Muscle layer of colon (tissue), 2 donors: ENCODE measurements at regions not wholly inside any gene's neighbourhood (a gene's known extent, or its start where the extent isn't known, plus 50 kb on each side); places are given as distances from the start of the nearest gene placed in this dataset.
"Not testable (repeated sequence)": the region's sequence is repeated elsewhere in the genome, so short reads cannot be mapped to it uniquely, and the experiment has no call there.

ENCODE experiments used
- H3K27ac ChIP-seq: one replicate; pipeline ENCODE4 v1.7.0; 2013; ENCODE audit warnings: low read depth, mild to moderate bottlenecking, low read length, moderate library complexity
- H3K27me3 ChIP-seq, 2 donors: one replicate each; pipeline ENCODE4 v1.7.0; 2013; ENCODE audit warnings: low read length in 2 of 2, mild to moderate bottlenecking in 2 of 2; ENCODE audit not compliant: insufficient read depth in 2 of 2, control insufficient read depth in 1 of 2
- H3K36me3 ChIP-seq: one replicate; pipeline ENCODE4 v1.7.0; 2013; ENCODE audit warnings: mild to moderate bottlenecking, low read length; ENCODE audit not compliant: insufficient read depth
- H3K4me1 ChIP-seq: one replicate; pipeline ENCODE4 v1.7.0; 2013; ENCODE audit warnings: mild to moderate bottlenecking, low read length; ENCODE audit not compliant: insufficient read depth
- H3K4me3 ChIP-seq, 2 donors: one replicate each; pipeline ENCODE4 v1.7.0; 2013; ENCODE audit warnings: low read length in 2 of 2, low read depth in 1 of 2, mild to moderate bottlenecking in 1 of 2, moderate library complexity in 1 of 2
- H3K9ac ChIP-seq: one replicate; pipeline ENCODE4 v1.7.0; 2013; ENCODE audit warnings: low read length
- H3K9me3 ChIP-seq: one replicate; pipeline ENCODE4 v1.7.0; 2013; ENCODE audit warnings: mild to moderate bottlenecking, low read length
- donor health status: abdominal sarcoma.
- donor health status: Adenocarcinoma of cecum.

GRCh38 chr13:31587698-31588266 lies 151.5 kb upstream of the RXFP2 start:
- Histone ChIP-seq H3K4me3 (no peak overlapping the region), H3K4me1 (no peaks in the 10 kb centered on the region), H3K27me3 (no peaks in the 10 kb centered on the region), H3K27ac (no peak overlapping the region), H3K9me3 (no peaks in the 10 kb centered on the region), H3K9ac (no peak overlapping the region), H3K36me3 (no peaks in the 10 kb centered on the region)

GRCh38 chr13:31588316-31588715 lies 151.0 kb upstream of the RXFP2 start:
- Histone ChIP-seq H3K4me3 (no peak overlapping the region), H3K9me3 (no peaks in the 10 kb centered on the region), H3K9ac (no peak overlapping the region), H3K36me3 (no peaks in the 10 kb centered on the region), H3K27ac (no peak overlapping the region), H3K27me3 (no peaks in the 10 kb centered on the region), H3K4me1 (no peaks in the 10 kb centered on the region)

GRCh38 chr13:31588893-31589292 lies 150.4 kb upstream of the RXFP2 start:
- Histone ChIP-seq H3K9me3 (no peaks in the 10 kb centered on the region), H3K4me3 (no peak overlapping the region), H3K9ac (no peak overlapping the region), H3K4me1 (no peaks in the 10 kb centered on the region), H3K36me3 (no peaks in the 10 kb centered on the region), H3K27ac (no peak overlapping the region), H3K27me3 (no peaks in the 10 kb centered on the region)

GRCh38 chr13:31591642-31592233 lies 147.6 kb upstream of the RXFP2 start:
- Histone ChIP-seq H3K36me3 (no peaks in the 10 kb centered on the region), H3K4me1 (no peaks in the 10 kb centered on the region), H3K27ac (no peak overlapping the region), H3K9me3 (no peaks in the 10 kb centered on the region), H3K4me3 (no peak overlapping the region), H3K9ac (no peak overlapping the region), H3K27me3 (no peaks in the 10 kb centered on the region)

- H3K4me3 ChIP-seq: no peak overlapping the region
- H3K27ac ChIP-seq: no peak overlapping the region
- H3K9ac ChIP-seq: no peak overlapping the region
- H3K4me1 ChIP-seq: no peaks in the 10 kb centered on the region
- H3K36me3 ChIP-seq: no peaks in the 10 kb centered on the region
- H3K9me3 ChIP-seq: no peaks in the 10 kb centered on the region
- no peaks in the 10 kb centered on the region for H3K27me3 ChIP-seq
Observed at GRCh38 chr13:31594056-31594455, 145.3 kb upstream of the RXFP2 start.

- H3K4me1 ChIP-seq: no peaks in the 10 kb centered on the region
- no peaks in the 10 kb centered on the region for H3K27me3 ChIP-seq
- no peaks in the 10 kb centered on the region for H3K9me3 ChIP-seq
- no peak overlapping the region for H3K27ac ChIP-seq
- H3K9ac ChIP-seq: no peak overlapping the region
- H3K36me3 ChIP-seq: no peaks in the 10 kb centered on the region
- H3K4me3 ChIP-seq: no peak overlapping the region
Observed at GRCh38 chr13:31595563-31595962, 143.8 kb upstream of the RXFP2 start.

GRCh38 chr13:31598990-31599389 lies 140.3 kb upstream of the RXFP2 start:
- Histone ChIP-seq H3K9me3 (no peaks in the 10 kb centered on the region), H3K27me3 (no peaks in the 10 kb centered on the region), H3K4me1 (no peaks in the 10 kb centered on the region), H3K9ac (no peak overlapping the region), H3K4me3 (no peak overlapping the region), H3K36me3 (no peaks in the 10 kb centered on the region), H3K27ac (no peak overlapping the region)

- Histone ChIP-seq H3K27me3 (no peaks in the 10 kb centered on the region), H3K4me1 (no peaks in the 10 kb centered on the region), H3K36me3 (no peaks in the 10 kb centered on the region)
Observed at GRCh38 chr13:31605076-31605860, 134.1 kb upstream of the RXFP2 start.

GRCh38 chr13:31607531-31607930 lies 131.8 kb upstream of the RXFP2 start:
- H3K36me3 ChIP-seq, H3K4me1 ChIP-seq, H3K9ac ChIP-seq, H3K27me3 ChIP-seq, H3K4me3 ChIP-seq, H3K27ac ChIP-seq, H3K9me3 ChIP-seq: not testable (repeated sequence)

More at GRCh38 chr13:31605076-31605860, 134.1 kb upstream of the RXFP2 start:
- no peak overlapping the region for H3K27ac ChIP-seq
- no peak overlapping the region for H3K4me3 ChIP-seq
- no peaks in the 10 kb centered on the region for H3K9me3 ChIP-seq
- no peak overlapping the region for H3K9ac ChIP-seq

- not testable (repeated sequence) for H3K4me1 ChIP-seq, H3K4me3 ChIP-seq, H3K27me3 ChIP-seq, H3K9me3 ChIP-seq, H3K9ac ChIP-seq, H3K27ac ChIP-seq, H3K36me3 ChIP-seq
Observed at GRCh38 chr13:31608780-31609179, 130.5 kb upstream of the RXFP2 start.

- no peak overlapping the region for H3K9ac ChIP-seq
- H3K36me3 ChIP-seq: no peaks in the 10 kb centered on the region
- H3K27me3 ChIP-seq: no peaks in the 10 kb centered on the region
- H3K27ac ChIP-seq: no peak overlapping the region
- H3K4me1 ChIP-seq: no peaks in the 10 kb centered on the region
- no peak overlapping the region for H3K4me3 ChIP-seq
- H3K9me3 ChIP-seq: no peaks in the 10 kb centered on the region
Observed at GRCh38 chr13:31610270-31610998, 128.9 kb upstream of the RXFP2 start.
